GM10248 (cell line): ENCODE measurements at regions not wholly inside any gene's neighbourhood (a gene's known extent, or its start where the extent isn't known, plus 50 kb on each side); places are given as distances from the start of the nearest gene placed in this dataset.
"Not testable (repeated sequence)": the region's sequence is repeated elsewhere in the genome, so short reads cannot be mapped to it uniquely, and the experiment has no call there.

Experiments
- CTCF ChIA-PET: fragments of 300-600 bp; sonication (Branson Sonifier 250); formaldehyde crosslinking; extraction: SDS; loops from one replicate; lab custom pipeline; 2021; ENCODE audit warnings: antibody characterized with exemption; lab: Yijun Ruan, JAX
- POLR2A ChIA-PET: fragments of 350-650 bp; sonication (Branson Sonifier 250); formaldehyde crosslinking; extraction: SDS; loops from one replicate; lab custom pipeline; 2020; ENCODE audit warnings: antibody characterized with exemption; lab: Yijun Ruan, JAX
- DNase-seq: peaks from one replicate; pipeline ENCODE4 v3.0.0; 2012; ENCODE audit errors: extremely low spot score
- CTCF ChIP-seq: IDR thresholded peaks from 2 replicates; pipeline ENCODE4 v1.5.1; 2012; ENCODE audit warnings: mild to moderate bottlenecking, low read depth; ENCODE audit errors: extremely low read depth, missing control alignments, control extremely low read depth

- CTCF ChIA-PET, result interaction anchor here (1.5 kb wide), 1 partner anchor 10 kb away, joined by 3 read pairs; no protein-coding TSS in a partner anchor
- DNase-seq, POLR2A ChIA-PET: not testable (repeated sequence)
Measured at GRCh38 chr4:10388146-10388545, 69.1 kb downstream of the ZNF518B start.

- CTCF ChIA-PET, result interaction anchor here (2.0 kb wide), 1 partner anchor 10 kb away, joined by 4 read pairs; no protein-coding TSS in a partner anchor
- no peak for TF ChIP-seq CTCF
- POLR2A ChIA-PET, result no interaction called here
- DNase-seq, result no peak
Measured at GRCh38 chr4:10385994-10386394, 71.2 kb downstream of the ZNF518B start.

- ChIA-PET CTCF (interaction anchor here (2.0 kb wide), 1 partner anchor 9 kb away, joined by 4 read pairs; no protein-coding TSS in a partner anchor), POLR2A (no interaction called here)
- no peak for TF ChIP-seq CTCF
- DNase-seq, result no peak
Measured at GRCh38 chr4:10384974-10385373, 72.3 kb downstream of the ZNF518B start.

GRCh38 chr4:10383417-10383816 is 73.8 kb downstream of the ZNF518B start:
- DNase-seq, result no peak
- CTCF ChIA-PET, result no interaction called here
- POLR2A ChIA-PET, result no interaction called here
- TF ChIP-seq CTCF, result no peak

GRCh38 chr4:10382171-10382570 is 75.1 kb downstream of the ZNF518B start:
- POLR2A ChIA-PET, CTCF ChIA-PET, DNase-seq: not testable (repeated sequence)

- POLR2A ChIA-PET, result no interaction called here
- DNase-seq, result no peak
- TF ChIP-seq CTCF, result no peak
- CTCF ChIA-PET, result no interaction called here
Measured at GRCh38 chr4:10381146-10381545, 76.1 kb downstream of the ZNF518B start.

- DNase-seq, result no peak
- no peak for TF ChIP-seq CTCF
- ChIA-PET POLR2A (no interaction called here), CTCF (no interaction called here)
Measured at GRCh38 chr4:10380735-10381134, 76.5 kb downstream of the ZNF518B start.

GRCh38 chr4:10371869-10372471 is 85.3 kb downstream of the ZNF518B start:
- TF ChIP-seq CTCF, result no peak
- no peak for DNase-seq
- ChIA-PET CTCF (no interaction called here), POLR2A (no interaction called here)
